ENCODE measurements at regions not wholly inside any gene's neighbourhood (a gene's known extent, or its start where the extent isn't known, plus 50 kb on each side); places are given as distances from the start of the nearest gene placed in this dataset.

- H3K9me2 ChIP-seq (replicated peaks; ENCODE audit: insufficient read depth): no peaks in the 10 kb centered on the region
- no peak overlapping the region for H3K27ac ChIP-seq
- no peaks in the 10 kb centered on the region for H3K79me2 ChIP-seq
- no peak overlapping the region for H3K4me3 ChIP-seq
- no peaks in the 10 kb centered on the region for H3K36me3 ChIP-seq (replicated peaks; ENCODE audit: insufficient read depth, low read depth)
- 71% methylated on average over 13 of the region's 13 CpGs for WGBS (ENCODE audit: low lambda C conversion rate, missing lambda C conversion rate)
- no peaks in the 10 kb centered on the region for H4K20me1 ChIP-seq (ENCODE audit: insufficient read depth, poor library complexity, severe bottlenecking)
- TF ChIP-seq EZH2 (IDR thresholded peaks at IDR 0.05; ENCODE audit: borderline replicate concordance) (no peak), CTCF (IDR thresholded peaks at IDR 0.05; ENCODE audit: poor library complexity) (no peak), EZH2phosphoT487 (IDR thresholded peaks at IDR 0.05; ENCODE audit: low read depth, severe bottlenecking, unreplicated experiment) (no peak)
- H3K27me3 ChIP-seq: no peaks in the 10 kb centered on the region
- no peak overlapping the region for H2AFZ ChIP-seq
- H3K4me2 ChIP-seq: no peak overlapping the region
- DNase-seq (ENCODE audit: low spot score): no peak
- no peaks in the 10 kb centered on the region for H3K9me3 ChIP-seq (ENCODE audit: low read depth)
- H3K4me1 ChIP-seq (ENCODE audit: insufficient read depth): no peaks in the 10 kb centered on the region
Observed at GRCh38 chr2:129103936-129104878, 785.5 kb upstream of the HS6ST1 start.

- Histone ChIP-seq H3K27ac (no peak overlapping the region), H3K4me3 (no peak overlapping the region), H3K36me3 (replicated peaks; ENCODE audit: insufficient read depth, low read depth) (no peaks in the 10 kb centered on the region), H3K4me2 (no peak overlapping the region), H3K27me3 (no peaks in the 10 kb centered on the region), H3K9me3 (ENCODE audit: low read depth) (no peaks in the 10 kb centered on the region), H3K9me2 (replicated peaks; ENCODE audit: insufficient read depth) (no peaks in the 10 kb centered on the region), H3K79me2 (no peaks in the 10 kb centered on the region), H4K20me1 (ENCODE audit: insufficient read depth, poor library complexity, severe bottlenecking) (no peaks in the 10 kb centered on the region), H3K4me1 (ENCODE audit: insufficient read depth) (peaks cover 2% of the 10 kb centered on the region), H2AFZ (no peak overlapping the region)
- DNase-seq (ENCODE audit: low spot score): no peak
- TF ChIP-seq CTCF (IDR thresholded peaks at IDR 0.05; ENCODE audit: poor library complexity) (no peak), EZH2 (IDR thresholded peaks at IDR 0.05; ENCODE audit: borderline replicate concordance) (no peak), EZH2phosphoT487 (IDR thresholded peaks at IDR 0.05; ENCODE audit: low read depth, severe bottlenecking, unreplicated experiment) (no peak)
- 89% methylated on average over 6 of the region's 6 CpGs for WGBS (ENCODE audit: low lambda C conversion rate, missing lambda C conversion rate)
Observed at GRCh38 chr2:129112181-129112580, 793.5 kb upstream of the HS6ST1 start.

- Histone ChIP-seq H2AFZ (no peak overlapping the region), H3K27me3 (no peaks in the 10 kb centered on the region), H3K36me3 (replicated peaks; ENCODE audit: insufficient read depth, low read depth) (no peaks in the 10 kb centered on the region), H3K4me2 (no peak overlapping the region), H3K4me1 (ENCODE audit: insufficient read depth) (peaks cover 13% of the 10 kb centered on the region), H3K9me2 (replicated peaks; ENCODE audit: insufficient read depth) (no peaks in the 10 kb centered on the region), H4K20me1 (ENCODE audit: insufficient read depth, poor library complexity, severe bottlenecking) (no peaks in the 10 kb centered on the region), H3K27ac (no peak overlapping the region), H3K79me2 (no peaks in the 10 kb centered on the region), H3K4me3 (no peak overlapping the region), H3K9me3 (ENCODE audit: low read depth) (no peaks in the 10 kb centered on the region)
- WGBS (ENCODE audit: low lambda C conversion rate, missing lambda C conversion rate): 95% methylated on average over 6 of the region's 6 CpGs
- no peak for DNase-seq (ENCODE audit: low spot score)
- TF ChIP-seq EZH2 (IDR thresholded peaks at IDR 0.05; ENCODE audit: borderline replicate concordance) (no peak), EZH2phosphoT487 (IDR thresholded peaks at IDR 0.05; ENCODE audit: low read depth, severe bottlenecking, unreplicated experiment) (no peak), CTCF (IDR thresholded peaks at IDR 0.05; ENCODE audit: poor library complexity) (no peak)
Observed at GRCh38 chr2:129113776-129114175, 795.1 kb upstream of the HS6ST1 start.
